PC-9 (cell line): ENCODE measurements at regions not wholly inside any gene's neighbourhood (a gene's known extent, or its start where the extent isn't known, plus 50 kb on each side); places are given as distances from the start of the nearest gene placed in this dataset.

Source experiments
- BruUV-seq: library from RNA; stranded (reverse); fragments of 400-500 nt; replicated peaks from 2 replicates; lab custom pipeline; 2021; lab: Mats Ljungman, UMichigan
- CTCF ChIA-PET: fragments of 300-600 bp; sonication (Branson Sonifier 250); formaldehyde crosslinking; loops from one replicate; lab custom pipeline; 2022; ENCODE audit warnings: antibody characterized with exemption; lab: Charles Lee
- POLR2A ChIA-PET: fragments of 300-600 bp; sonication (Branson Sonifier 250); formaldehyde crosslinking; loops from one replicate; lab custom pipeline; 2022; ENCODE audit warnings: antibody characterized with exemption; ENCODE audit not compliant: unreplicated experiment; lab: Charles Lee
- DNase-seq, 2 experiments: peaks; one replicate each; pipeline versions ENCODE4 v3.0.0 to v3.0.0-alpha.2; 2015 to 2022; ENCODE audit warnings: mixed read lengths in 1 of 2
- H2AFZ ChIP-seq: fragments of 200-600 bp; sonication (generic); 2 replicates; pipeline ENCODE4 v1.8.1; 2017; ENCODE audit warnings: antibody characterized with exemption
- H3F3A ChIP-seq: fragments of 200-600 bp; sonication (generic); 2 replicates; pipeline ENCODE4 v1.8.1; 2017; ENCODE audit warnings: antibody characterized with exemption, mild to moderate bottlenecking, low read depth; ENCODE audit not compliant: insufficient read depth
- H3K27ac ChIP-seq: fragments of 200-600 bp; sonication (generic); 2 replicates; pipeline ENCODE4 v1.6.1; 2016; ENCODE audit warnings: mixed run types
- H3K27me3 ChIP-seq: fragments of 200-600 bp; sonication (generic); 2 replicates; pipeline ENCODE4 v1.6.1; 2016; ENCODE audit warnings: low read depth, mixed run types; ENCODE audit not compliant: insufficient read depth
- H3K36me3 ChIP-seq: fragments of 200-600 bp; sonication (generic); 2 replicates; pipeline ENCODE4 v1.6.1; 2016; ENCODE audit warnings: low read depth, mixed run types
- H3K4me1 ChIP-seq: fragments of 200-600 bp; sonication (generic); replicated peaks from 2 replicates; pipeline ENCODE4 v1.6.1; 2016; ENCODE audit warnings: mixed run types; ENCODE audit not compliant: insufficient read depth
- H3K4me2 ChIP-seq: fragments of 200-600 bp; sonication (generic); 2 replicates; pipeline ENCODE4 v1.6.1; 2017; ENCODE audit warnings: mixed run types
- H3K4me3 ChIP-seq: fragments of 200-600 bp; sonication (generic); 2 replicates; pipeline ENCODE4 v1.6.1; 2016; ENCODE audit warnings: mixed run types
- H3K79me2 ChIP-seq: fragments of 200-600 bp; sonication (generic); 2 replicates; pipeline ENCODE4 v1.6.1; 2017; ENCODE audit warnings: low read depth, mixed run types
- H3K9me2 ChIP-seq: fragments of 200-600 bp; sonication (generic); 2 replicates; pipeline ENCODE4 v1.8.1; 2017; ENCODE audit warnings: mild to moderate bottlenecking; ENCODE audit not compliant: insufficient read depth
- H3K9me3 ChIP-seq: fragments of 200-600 bp; sonication (generic); 2 replicates; pipeline ENCODE4 v1.8.1; 2016; ENCODE audit warnings: low read depth; ENCODE audit not compliant: insufficient read depth
- H4K20me1 ChIP-seq: fragments of 200-600 bp; sonication (generic); 2 replicates; pipeline ENCODE4 v1.8.1; 2017; ENCODE audit not compliant: insufficient read depth
- CTCF ChIP-seq: fragments of 200-600 bp; sonication (generic); conservative IDR thresholded peaks from 2 replicates; pipeline ENCODE4 v1.6.1; 2017; ENCODE audit warnings: mixed run types, antibody characterized with exemption, mild to moderate bottlenecking, moderate library complexity
- EZH2 ChIP-seq: fragments of 200-600 bp; sonication (generic); IDR thresholded peaks from 2 replicates; pipeline ENCODE4 v1.8.0; 2017; ENCODE audit warnings: antibody characterized with exemption, low read depth
- intact Hi-C: fragments of 100-400 bp; cut with micrococcal nuclease; formaldehyde crosslinking; loops from one replicate; pipeline ENCODE4 v1.10.0; 2022; ENCODE audit not compliant: unreplicated experiment

- Histone ChIP-seq H3K27me3 (0 out of 2 replicates have a peak, but pooled peaks cover 14% of the 10 kb centered on the region), H3K9me2 (no peaks in the 10 kb centered on the region), H2AFZ (no peak overlapping the region), H3K79me2 (no peaks in the 10 kb centered on the region), H3K36me3 (no peaks in the 10 kb centered on the region), H3K4me1 (no peaks in the 10 kb centered on the region), H3K9me3 (no peaks in the 10 kb centered on the region), H3F3A (no peaks in the 10 kb centered on the region), H3K4me3 (no peak overlapping the region), H3K27ac (no peak overlapping the region), H3K4me2 (no peak overlapping the region), H4K20me1 (no peaks in the 10 kb centered on the region)
- ChIA-PET POLR2A (no interaction called here), CTCF (no interaction called here)
- intact Hi-C loops, result no loop called here
- DNase-seq, result no peak
- no peak for TF ChIP-seq CTCF
- TF ChIP-seq EZH2, result no peak
- BruUV-seq, result no TSS peak
These were observed 140.3 kb upstream of the NSMCE3 start for GRCh38 chr15:29409890-29410289.

- Histone ChIP-seq H3K79me2 (no peaks in the 10 kb centered on the region), H3K9me2 (no peaks in the 10 kb centered on the region), H4K20me1 (no peaks in the 10 kb centered on the region), H3K4me1 (no peaks in the 10 kb centered on the region), H3K4me3 (no peak overlapping the region), H3K27ac (no peak overlapping the region), H3F3A (no peaks in the 10 kb centered on the region), H2AFZ (no peak overlapping the region), H3K27me3 (0 out of 2 replicates have a peak, but pooled peaks cover 9% of the 10 kb centered on the region), H3K4me2 (no peak overlapping the region), H3K9me3 (no peaks in the 10 kb centered on the region), H3K36me3 (no peaks in the 10 kb centered on the region)
- CTCF ChIA-PET, result no interaction called here
- no peak for TF ChIP-seq EZH2
- no TSS peak for BruUV-seq
- intact Hi-C loops, result no loop called here
- POLR2A ChIA-PET, result no interaction called here
- no peak for DNase-seq
These were observed 135.9 kb upstream of the NSMCE3 start for GRCh38 chr15:29405564-29405963.

- CTCF ChIA-PET, result no interaction called here
- Histone ChIP-seq H3K4me3 (no peak overlapping the region), H3K27ac (no peak overlapping the region), H2AFZ (no peak overlapping the region), H3K9me3 (no peaks in the 10 kb centered on the region), H3K4me1 (no peaks in the 10 kb centered on the region), H4K20me1 (no peaks in the 10 kb centered on the region), H3K9me2 (no peaks in the 10 kb centered on the region), H3K27me3 (0 out of 2 replicates have a peak, but pooled peaks cover 9% of the 10 kb centered on the region), H3F3A (no peaks in the 10 kb centered on the region), H3K36me3 (no peaks in the 10 kb centered on the region), H3K79me2 (no peaks in the 10 kb centered on the region), H3K4me2 (no peak overlapping the region)
- intact Hi-C loops, result no loop called here
- no TSS peak for BruUV-seq
- POLR2A ChIA-PET, result no interaction called here
- no peak for DNase-seq
- TF ChIP-seq EZH2 (no peak), CTCF (no peak)
These were observed 134.2 kb upstream of the NSMCE3 start for GRCh38 chr15:29403772-29404171.

GRCh38 chr15:29401644-29402043 is 132.0 kb upstream of the NSMCE3 start:
- intact Hi-C loops, result no loop called here
- no peak for DNase-seq
- no peaks in the 10 kb centered on the region for H3K9me2 ChIP-seq
- H3K4me1 ChIP-seq, result no peaks in the 10 kb centered on the region
- no peak overlapping the region for H3K4me2 ChIP-seq
- no TSS peak for BruUV-seq
- H3K79me2 ChIP-seq, result no peaks in the 10 kb centered on the region
- ChIA-PET POLR2A (no interaction called here), CTCF (no interaction called here)
- 0 out of 2 replicates have a peak, but pooled peaks cover 9% of the 10 kb centered on the region for H3K27me3 ChIP-seq
- TF ChIP-seq EZH2, result no peak
- TF ChIP-seq CTCF, result no peak
- no peak overlapping the region for H3K27ac ChIP-seq
- no peaks in the 10 kb centered on the region for H4K20me1 ChIP-seq
- H3K9me3 ChIP-seq, result no peaks in the 10 kb centered on the region
- H2AFZ ChIP-seq, result no peak overlapping the region
- H3K4me3 ChIP-seq, result no peak overlapping the region
- H3F3A ChIP-seq, result no peaks in the 10 kb centered on the region
- no peaks in the 10 kb centered on the region for H3K36me3 ChIP-seq
